B cell (primary cell): ENCODE measurements at regions not wholly inside any gene's neighbourhood (a gene's known extent, or its start where the extent isn't known, plus 50 kb on each side); places are given as distances from the start of the nearest gene placed in this dataset.

Source experiments
- ATAC-seq: fragments of 200-7000 bp; cut with Tn5 transposase; one replicate; pipeline ENCODE4 v1.10.0; 2021; ENCODE audit warnings: low read depth, mild to moderate bottlenecking, moderate number of reproducible peaks, moderate library complexity
- CTCF ChIA-PET: fragments of 350-600 bp; sonication (Branson Sonifier 250); formaldehyde crosslinking; loops from one replicate; lab custom pipeline; 2021; ENCODE audit warnings: antibody characterized with exemption, inconsistent platforms; lab: Charles Lee
- POLR2A ChIA-PET: fragments of 350-600 bp; sonication (Branson Sonifier 250); formaldehyde crosslinking; loops from one replicate; lab custom pipeline; 2021; ENCODE audit warnings: antibody characterized with exemption; lab: Charles Lee
- DNase-seq: peaks from one replicate; pipeline ENCODE4 v3.0.0; 2013
- H2AFZ ChIP-seq: 2 replicates; pipeline ENCODE4 v1.6.1; 2012; ENCODE audit warnings: mild to moderate bottlenecking, low read depth, low read length; ENCODE audit not compliant: insufficient read depth, poor library complexity, severe bottlenecking
- H3K27ac ChIP-seq, 2 donors: 1 replicate in 1 of 2; 2 replicates in 1 of 2; pipeline ENCODE4 v1.5.1; 2012 to 2013; ENCODE audit warnings: low read length in 2 of 2, mild to moderate bottlenecking in 2 of 2, moderate library complexity in 1 of 2
- H3K27me3 ChIP-seq, 4 experiments: fragments of 200-600 bp in 1 of 4; sonication (generic) in 1 of 4; replicated peaks in 1 of 4; 1 replicate in 2 of 4; 2 replicates in 2 of 4; pipeline versions ENCODE4 v1.6.1 to v1.7.0; 2013 to 2016; ENCODE audit warnings: low read length in 3 of 4, mild to moderate bottlenecking in 2 of 4, mixed read lengths in 1 of 4, moderate library complexity in 1 of 4; ENCODE audit not compliant: insufficient read depth in 4 of 4, control insufficient read depth in 3 of 4; ENCODE audit errors: control extremely low read depth in 1 of 4
- H3K36me3 ChIP-seq, 2 experiments: replicated peaks in 1 of 2; 1 replicate in 1 of 2; 2 replicates in 1 of 2; pipeline versions ENCODE4 v1.6.1 to v1.7.1; 2013; ENCODE audit warnings: low read length in 1 of 2; ENCODE audit not compliant: insufficient read depth in 2 of 2, control insufficient read depth in 1 of 2; ENCODE audit errors: control extremely low read depth in 1 of 2, extremely low read depth in 1 of 2
- H3K4me1 ChIP-seq, 2 donors: fragments of 200-600 bp in 1 of 2; sonication (generic) in 1 of 2; 1 replicate in 1 of 2; 2 replicates in 1 of 2; pipeline versions ENCODE4 v1.5.1 to v1.6.1; 2013 to 2017; ENCODE audit warnings: low read length in 2 of 2; ENCODE audit not compliant: control insufficient read depth in 2 of 2, insufficient read depth in 2 of 2
- H3K4me2 ChIP-seq: replicated peaks from 2 replicates; pipeline ENCODE3; 2012; ENCODE audit warnings: mild to moderate bottlenecking, low read depth, low read length; ENCODE audit not compliant: poor library complexity, severe bottlenecking
- H3K4me3 ChIP-seq, 5 experiments: fragments of 200-600 bp in 1 of 5; sonication (generic) in 1 of 5; 1 replicate in 3 of 5; 2 replicates in 2 of 5; pipeline versions ENCODE4 v1.5.1 to v1.7.0; 2011 to 2016; ENCODE audit warnings: low read length in 4 of 5, mild to moderate bottlenecking in 4 of 5, low read depth in 2 of 5, control low read depth in 1 of 5, moderate library complexity in 1 of 5; ENCODE audit not compliant: insufficient read depth in 1 of 5; ENCODE audit errors: control extremely low read depth in 1 of 5, extremely low read depth in 1 of 5
- H3K79me2 ChIP-seq: fragments of 200-600 bp; sonication (generic); one replicate; pipeline ENCODE4 v1.6.0; 2016; ENCODE audit warnings: low read length; ENCODE audit not compliant: control insufficient read depth, insufficient read depth
- H3K9ac ChIP-seq: fragments of 200-600 bp; sonication (generic); 2 replicates; pipeline ENCODE4 v1.6.1; 2017; ENCODE audit warnings: mild to moderate bottlenecking, low read length, moderate library complexity
- H3K9me3 ChIP-seq, 3 donors: one replicate each; pipeline versions ENCODE4 v1.6.1 to v1.7.1; 2013; ENCODE audit warnings: low read length in 2 of 3; ENCODE audit not compliant: control insufficient read depth in 2 of 3, insufficient read depth in 1 of 3; ENCODE audit errors: control extremely low read depth in 1 of 3
- H4K20me1 ChIP-seq: 2 replicates; pipeline ENCODE4 v1.6.0; 2012; ENCODE audit warnings: mild to moderate bottlenecking, low read length; ENCODE audit not compliant: insufficient read depth, control insufficient read depth, poor library complexity, severe bottlenecking
- H3K27ac Mint-ChIP-seq: one replicate; pipeline ENCODE4 v1.8.0; 2021; ENCODE audit warnings: mixed read lengths
- H3K27me3 Mint-ChIP-seq: one replicate; pipeline ENCODE4 v1.8.0; 2021; ENCODE audit warnings: mixed read lengths
- H3K4me1 Mint-ChIP-seq: one replicate; pipeline ENCODE4 v1.8.0; 2021; ENCODE audit warnings: mixed read lengths
- H3K4me3 Mint-ChIP-seq: one replicate; pipeline ENCODE4 v1.8.0; 2021; ENCODE audit warnings: mixed read lengths
- H3K9me3 Mint-ChIP-seq: one replicate; pipeline ENCODE4 v1.8.0; 2022; ENCODE audit warnings: mixed read lengths; ENCODE audit not compliant: insufficient read depth
- EZH2 ChIP-seq: IDR thresholded peaks from 2 replicates; pipeline ENCODE4 v1.6.1; 2012; ENCODE audit warnings: borderline replicate concordance, low read depth, mild to moderate bottlenecking, moderate library complexity, low read length; ENCODE audit not compliant: insufficient read depth, poor library complexity, severe bottlenecking
- whole genome bisulfite sequencing: methylation state at CpG from one replicate; pipeline ENCODE4 v1.1.5; 2013; ENCODE audit warnings: missing lambda C conversion rate; ENCODE audit not compliant: insufficient coverage; 5-methylcytosine and 5-hydroxymethylcytosine counted together
- intact Hi-C: fragments of 100-400 bp; cut with micrococcal nuclease; formaldehyde crosslinking; loops from one replicate; pipeline ENCODE4 v1.10.0; 2022
- TF ChIP-seq, protein P1 (sequence below): fragments of 200-600 bp; IDR thresholded peaks from one replicate; pipeline ENCODE4 v1.8.0; 2022; ENCODE audit warnings: antibody characterized with exemption, mild to moderate bottlenecking

GRCh38 chr17:21512307-21513011 lies 136.3 kb downstream of the KCNJ12 start:
- DNase-seq, result no peak
- no peak overlapping the region for H3K9ac ChIP-seq

More at GRCh38 chr17:21512307-21513011, 136.3 kb downstream of the KCNJ12 start:
- POLR2A ChIA-PET, result interaction anchor here (0.5 kb wide), 1 partner anchor 476 kb away, joined by 5 read pairs; no protein-coding TSS in a partner anchor
- Histone ChIP-seq H3K4me1 (peaks cover 15 to 22% of the 10 kb centered on the region in 2 donors), H3K9me3 (no peaks in the 10 kb centered on the region), H3K4me3 (peak overlapping the region in 1 of 5 experiments; percentile 15), H3K4me2 (peak overlapping the region; percentile 56), H3K27me3 (peaks cover 0 to 17% (median 4%) of the 10 kb centered on the region in 4 experiments), H4K20me1 (no peaks in the 10 kb centered on the region), H2AFZ (peak overlapping the region; percentile 58), H3K79me2 (no peaks in the 10 kb centered on the region), H3K36me3 (no peaks in the 10 kb centered on the region), H3K27ac (no peak overlapping the region)
- CTCF ChIA-PET, result interaction anchor here (0.8 to 9.9 kb wide), 31 partner anchors 9 to 568 kb away, joined by 3 to 170 read pairs (median 4); partner anchors contain the start of genes DHRS7B and USP22
- WGBS, result 68% methylated on average over 12 of the region's 18 CpGs
- H3K4me1 Mint-ChIP-seq, result peaks cover 26% of the 10 kb centered on the region
- H3K27me3 Mint-ChIP-seq, result peaks cover 36% of the 10 kb centered on the region
- H3K27ac Mint-ChIP-seq, result peak overlapping the region; percentile 56
- TF ChIP-seq, protein P1, sequence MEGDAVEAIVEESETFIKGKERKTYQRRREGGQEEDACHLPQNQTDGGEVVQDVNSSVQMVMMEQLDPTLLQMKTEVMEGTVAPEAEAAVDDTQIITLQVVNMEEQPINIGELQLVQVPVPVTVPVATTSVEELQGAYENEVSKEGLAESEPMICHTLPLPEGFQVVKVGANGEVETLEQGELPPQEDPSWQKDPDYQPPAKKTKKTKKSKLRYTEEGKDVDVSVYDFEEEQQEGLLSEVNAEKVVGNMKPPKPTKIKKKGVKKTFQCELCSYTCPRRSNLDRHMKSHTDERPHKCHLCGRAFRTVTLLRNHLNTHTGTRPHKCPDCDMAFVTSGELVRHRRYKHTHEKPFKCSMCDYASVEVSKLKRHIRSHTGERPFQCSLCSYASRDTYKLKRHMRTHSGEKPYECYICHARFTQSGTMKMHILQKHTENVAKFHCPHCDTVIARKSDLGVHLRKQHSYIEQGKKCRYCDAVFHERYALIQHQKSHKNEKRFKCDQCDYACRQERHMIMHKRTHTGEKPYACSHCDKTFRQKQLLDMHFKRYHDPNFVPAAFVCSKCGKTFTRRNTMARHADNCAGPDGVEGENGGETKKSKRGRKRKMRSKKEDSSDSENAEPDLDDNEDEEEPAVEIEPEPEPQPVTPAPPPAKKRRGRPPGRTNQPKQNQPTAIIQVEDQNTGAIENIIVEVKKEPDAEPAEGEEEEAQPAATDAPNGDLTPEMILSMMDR, result no peak
- TF ChIP-seq EZH2, result no peak
- intact Hi-C loops, result loop anchor here (1.0 to 10.0 kb wide), 8 partner anchors 38 to 1285 kb away; partner anchors contain the start of gene USP22
- no peaks in the 10 kb centered on the region for H3K9me3 Mint-ChIP-seq
- peak overlapping the region; percentile 66 for H3K4me3 Mint-ChIP-seq
- no peak for ATAC-seq
